Osteocyte (in vitro differentiated cells): ENCODE measurements at regions not wholly inside any gene's neighbourhood (a gene's known extent, or its start where the extent isn't known, plus 50 kb on each side); places are given as distances from the start of the nearest gene placed in this dataset.

ENCODE experiments used
- DNase-seq: peaks from one replicate; pipeline ENCODE4 v3.0.0; 2021; ENCODE audit warnings: mixed read lengths; ENCODE audit not compliant: unreplicated experiment; ENCODE audit errors: extremely low spot score
- H3K27ac Mint-ChIP-seq: one replicate; pipeline ENCODE4 v1.8.0; 2021; ENCODE audit warnings: mild to moderate bottlenecking, mixed read lengths; ENCODE audit not compliant: unreplicated experiment
- H3K27me3 Mint-ChIP-seq: one replicate; pipeline ENCODE4 v1.8.0; 2021; ENCODE audit warnings: mixed read lengths; ENCODE audit not compliant: unreplicated experiment
- H3K36me3 Mint-ChIP-seq: one replicate; pipeline ENCODE4 v1.8.0; 2021; ENCODE audit warnings: mixed read lengths; ENCODE audit not compliant: unreplicated experiment
- H3K4me1 Mint-ChIP-seq: one replicate; pipeline ENCODE4 v1.8.0; 2021; ENCODE audit warnings: mixed read lengths; ENCODE audit not compliant: unreplicated experiment
- H3K4me3 Mint-ChIP-seq: one replicate; pipeline ENCODE4 v1.8.0; 2021; ENCODE audit warnings: mild to moderate bottlenecking, moderate library complexity, mixed read lengths; ENCODE audit not compliant: unreplicated experiment
- H3K9me3 Mint-ChIP-seq: one replicate; pipeline ENCODE4 v1.8.0; 2021; ENCODE audit warnings: mixed read lengths; ENCODE audit not compliant: unreplicated experiment
- CTCF ChIP-seq: fragments of 200-600 bp; sonication (generic); IDR thresholded peaks from 2 replicates; pipeline ENCODE4 v1.5.0; 2021; ENCODE audit warnings: antibody characterized with exemption, mild to moderate bottlenecking, moderate library complexity

GRCh38 chr5:27734838-27735237 is 696.5 kb upstream of the CDH9 start:
- Mint-ChIP-seq H3K9me3 (no peaks in the 10 kb centered on the region), H3K4me1 (no peaks in the 10 kb centered on the region), H3K27ac (no peak overlapping the region), H3K4me3 (no peak overlapping the region), H3K27me3 (peaks cover 4% of the 10 kb centered on the region), H3K36me3 (no peaks in the 10 kb centered on the region)
- DNase-seq = no peak
- TF ChIP-seq CTCF = no peak

GRCh38 chr5:27733237-27733636 is 694.9 kb upstream of the CDH9 start:
- Mint-ChIP-seq H3K36me3 (no peaks in the 10 kb centered on the region), H3K27ac (no peak overlapping the region), H3K27me3 (no peaks in the 10 kb centered on the region), H3K9me3 (no peaks in the 10 kb centered on the region), H3K4me1 (no peaks in the 10 kb centered on the region), H3K4me3 (no peak overlapping the region)
- no peak for TF ChIP-seq CTCF
- DNase-seq = no peak

GRCh38 chr5:27727254-27727653 is 688.9 kb upstream of the CDH9 start:
- no peaks in the 10 kb centered on the region for H3K36me3 Mint-ChIP-seq
- no peaks in the 10 kb centered on the region for H3K9me3 Mint-ChIP-seq
- TF ChIP-seq CTCF = no peak
- H3K4me1 Mint-ChIP-seq = no peaks in the 10 kb centered on the region
- no peak for DNase-seq
- no peak overlapping the region for H3K27ac Mint-ChIP-seq
- H3K4me3 Mint-ChIP-seq = no peak overlapping the region
- peaks cover 6% of the 10 kb centered on the region for H3K27me3 Mint-ChIP-seq

GRCh38 chr5:27722337-27722736 is 684.0 kb upstream of the CDH9 start:
- no peaks in the 10 kb centered on the region for H3K4me1 Mint-ChIP-seq
- no peak overlapping the region for H3K27ac Mint-ChIP-seq
- H3K27me3 Mint-ChIP-seq = peaks cover 12% of the 10 kb centered on the region
- no peaks in the 10 kb centered on the region for H3K36me3 Mint-ChIP-seq
- H3K4me3 Mint-ChIP-seq = no peak overlapping the region
- no peak for TF ChIP-seq CTCF
- no peak for DNase-seq
- H3K9me3 Mint-ChIP-seq = no peaks in the 10 kb centered on the region

- H3K9me3 Mint-ChIP-seq = no peaks in the 10 kb centered on the region
- no peak overlapping the region for H3K4me3 Mint-ChIP-seq
- H3K36me3 Mint-ChIP-seq = no peaks in the 10 kb centered on the region
- no peaks in the 10 kb centered on the region for H3K4me1 Mint-ChIP-seq
- TF ChIP-seq CTCF = no peak
- H3K27ac Mint-ChIP-seq = no peak overlapping the region
- DNase-seq = no peak
- no peaks in the 10 kb centered on the region for H3K27me3 Mint-ChIP-seq
Measured at GRCh38 chr5:27708534-27708933, 670.1 kb upstream of the CDH9 start.
